Esophagus mucosa (tissue), 1 donor: ENCODE measurements at regions not wholly inside any gene's neighbourhood (a gene's known extent, or its start where the extent isn't known, plus 50 kb on each side); places are given as distances from the start of the nearest gene placed in this dataset.
"Not testable (repeated sequence)": the region's sequence is repeated elsewhere in the genome, so short reads cannot be mapped to it uniquely, and the experiment has no call there.

Source experiments
- ATAC-seq: fragments of 200-7000 bp; cut with Tn5 transposase; one replicate; pipeline ENCODE4 v1.9.1; 2020
- donor health status: DM: yes; HTN: yes; CAD: no.

DNA sequence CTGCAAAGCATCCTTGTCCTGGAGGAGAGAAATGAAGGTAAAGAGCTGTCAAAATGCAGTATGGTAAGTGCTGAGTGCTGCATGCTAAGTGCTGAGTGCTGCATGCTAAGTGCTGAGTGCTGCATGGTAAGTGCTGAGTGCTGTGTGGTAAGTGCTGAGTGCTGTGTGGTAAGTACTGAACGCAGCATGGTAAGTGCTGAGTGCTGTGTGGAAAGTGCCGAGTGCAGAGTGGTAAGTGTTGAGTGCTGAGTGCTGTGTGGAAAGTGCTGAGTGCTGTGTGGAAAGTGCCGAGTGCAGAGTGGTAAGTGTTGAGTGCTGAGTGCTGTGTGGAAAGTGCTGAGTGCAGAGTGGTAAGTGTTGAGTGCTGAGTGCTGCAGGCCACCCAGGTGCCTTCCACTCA, 322.7 kb upstream of the TNRC6C start:
- ATAC-seq: not testable (repeated sequence)

DNA sequence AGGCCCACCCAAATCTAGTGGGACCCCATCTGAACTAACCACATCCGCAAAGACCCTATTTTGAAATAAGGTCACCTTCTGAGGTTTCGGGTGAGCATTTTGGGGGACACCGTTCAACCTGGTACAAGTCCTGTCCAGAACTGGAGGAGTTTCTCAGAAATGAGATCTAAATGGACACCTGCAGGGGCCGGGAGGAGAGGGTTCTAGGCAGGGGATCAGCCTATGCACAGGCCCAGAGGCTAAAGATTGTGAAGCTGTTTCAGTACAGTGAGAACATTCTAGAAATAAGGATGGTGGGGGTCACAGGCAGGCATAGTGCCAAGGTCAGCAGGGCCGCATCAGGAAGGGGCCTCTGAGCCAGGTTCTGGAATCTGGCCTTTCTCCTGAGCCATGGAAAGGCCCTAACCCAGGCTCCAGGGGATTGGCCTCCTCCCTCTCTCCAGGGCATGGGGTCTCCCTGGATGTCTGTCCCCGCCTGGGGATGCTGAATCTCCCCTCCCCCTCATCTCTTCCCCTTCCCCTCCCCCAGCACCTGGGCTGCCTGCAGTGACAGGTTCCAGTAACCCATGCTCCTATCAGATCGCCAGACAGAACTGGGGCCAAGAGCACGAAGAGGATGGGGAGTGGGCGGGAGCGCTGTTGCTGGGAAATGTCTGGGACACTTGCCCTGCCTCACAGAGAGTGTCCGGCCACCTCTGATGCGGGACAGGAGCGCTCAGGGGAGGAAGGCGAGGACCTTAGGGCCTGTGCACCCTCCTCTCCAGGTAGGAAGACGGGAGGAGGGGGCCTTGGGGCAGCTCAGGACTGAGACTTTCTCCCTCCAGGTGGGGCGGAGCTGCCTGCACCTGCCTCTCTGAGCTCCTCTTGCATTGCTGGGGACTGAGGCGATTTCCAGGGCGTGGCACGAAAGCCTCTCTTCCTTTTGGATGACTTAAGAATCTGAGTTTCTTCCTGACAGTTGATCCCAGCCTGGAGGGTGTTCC, 321.4 kb upstream of the TNRC6C start:
- no peak for ATAC-seq

DNA sequence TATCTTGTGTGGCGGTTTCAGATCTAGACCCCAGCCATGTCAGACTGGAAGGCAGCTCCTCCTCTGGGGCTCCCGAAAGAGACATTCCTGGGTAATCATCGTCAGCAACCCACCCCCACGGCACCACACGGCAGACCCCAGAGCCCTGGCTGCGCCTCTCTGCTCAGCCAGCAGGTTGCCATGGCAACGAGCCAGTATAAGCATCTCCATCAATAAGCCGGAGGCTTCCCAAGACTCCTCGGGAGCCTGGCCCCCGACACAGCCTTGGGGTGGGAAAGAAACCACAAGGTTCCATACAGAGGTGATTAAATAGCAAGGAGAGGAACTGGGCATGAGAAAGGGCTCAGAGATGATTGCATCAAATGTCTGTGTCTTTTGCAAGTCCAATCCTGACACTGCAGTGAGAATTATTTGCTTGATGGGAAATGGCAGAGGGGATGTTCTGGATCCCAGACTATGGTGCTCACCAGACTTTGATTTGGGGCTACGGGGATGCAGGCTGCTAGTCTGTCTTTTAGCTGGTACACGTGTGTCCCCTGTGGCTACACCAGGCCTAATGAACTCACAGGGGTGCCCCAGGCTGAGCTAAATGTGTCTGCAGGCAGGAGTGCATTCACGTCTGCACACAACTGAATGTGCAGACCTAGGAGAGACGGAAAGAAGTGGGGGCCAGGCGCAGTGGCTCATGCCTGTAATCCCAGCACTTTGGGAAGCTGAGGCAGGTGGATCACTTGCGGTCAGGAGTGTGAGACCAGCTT, 320.5 kb upstream of the TNRC6C start:
- no peak for ATAC-seq

DNA sequence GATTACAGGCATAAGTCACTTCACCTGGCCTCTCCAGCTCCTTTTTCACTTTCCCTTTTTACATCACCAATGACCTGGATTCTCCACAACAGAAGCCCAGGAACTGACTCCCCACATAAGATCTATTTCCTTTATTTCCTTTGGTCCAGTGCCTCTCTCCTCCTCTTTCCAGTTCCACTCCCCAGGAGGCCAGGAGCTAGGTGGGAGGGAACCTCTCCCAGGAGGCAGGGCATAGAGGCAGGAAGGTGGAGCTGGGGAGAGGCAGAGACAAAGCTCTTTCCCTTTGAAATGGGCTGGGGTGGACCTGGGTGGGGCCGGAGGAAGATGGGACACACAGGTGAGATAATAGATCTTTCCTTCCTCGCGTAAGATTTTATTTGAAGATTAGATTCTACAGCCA, 318.3 kb upstream of the TNRC6C start:
- ATAC-seq: no peak

DNA sequence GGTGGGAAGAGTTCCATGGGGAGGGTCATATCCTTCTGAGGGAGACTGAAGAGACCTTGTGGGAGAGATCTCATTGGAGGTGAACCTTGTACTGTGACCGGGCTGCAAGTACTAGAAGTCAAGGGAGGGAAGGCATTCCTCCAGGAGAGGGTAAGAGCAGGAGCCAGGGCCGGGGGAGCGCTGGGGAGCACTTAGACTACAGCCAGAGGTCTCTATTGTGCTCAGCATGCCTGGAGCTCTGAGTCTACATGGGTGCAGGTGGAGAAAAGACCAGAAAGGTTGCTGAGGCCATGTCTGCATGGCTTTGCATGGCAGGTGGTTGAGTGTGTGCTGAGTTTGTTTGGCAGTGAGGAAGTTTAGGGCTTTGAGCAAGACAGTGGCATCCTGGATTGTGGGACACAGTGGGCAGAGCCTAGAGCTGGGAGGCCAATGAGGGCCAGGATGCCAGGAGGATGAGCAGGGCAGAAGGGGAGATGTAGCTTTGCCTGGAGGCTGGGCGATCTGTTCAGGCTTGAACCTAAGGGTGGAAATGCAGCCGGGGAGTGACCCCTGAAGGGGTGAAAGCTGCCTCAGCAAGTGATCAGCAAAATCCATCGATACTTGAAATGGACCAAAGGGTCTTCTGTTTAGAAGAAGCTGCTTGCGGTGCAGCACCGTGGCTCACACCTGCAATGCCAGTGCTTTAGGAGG, 317.4 kb upstream of the TNRC6C start:
- ATAC-seq: no peak

DNA sequence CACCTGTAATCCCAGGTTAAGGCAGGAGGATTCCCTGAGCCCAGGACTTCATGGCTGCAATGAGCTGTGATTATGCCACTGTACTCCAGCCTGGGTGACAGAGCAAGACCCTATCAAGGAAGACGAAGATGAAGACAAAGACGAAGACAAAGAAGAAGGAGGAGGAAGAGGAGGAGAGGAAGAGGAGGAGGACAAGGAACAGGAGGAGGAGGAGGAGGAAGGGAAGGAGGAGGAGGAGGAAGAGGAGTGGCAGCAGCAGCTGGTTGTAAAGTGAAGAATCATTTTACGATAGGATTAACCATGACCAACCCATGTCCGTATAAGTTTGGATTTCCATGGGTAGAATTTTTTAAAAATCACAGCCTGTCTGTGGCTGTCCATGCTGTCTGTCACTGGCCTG, 316.8 kb upstream of the TNRC6C start:
- no peak for ATAC-seq

DNA sequence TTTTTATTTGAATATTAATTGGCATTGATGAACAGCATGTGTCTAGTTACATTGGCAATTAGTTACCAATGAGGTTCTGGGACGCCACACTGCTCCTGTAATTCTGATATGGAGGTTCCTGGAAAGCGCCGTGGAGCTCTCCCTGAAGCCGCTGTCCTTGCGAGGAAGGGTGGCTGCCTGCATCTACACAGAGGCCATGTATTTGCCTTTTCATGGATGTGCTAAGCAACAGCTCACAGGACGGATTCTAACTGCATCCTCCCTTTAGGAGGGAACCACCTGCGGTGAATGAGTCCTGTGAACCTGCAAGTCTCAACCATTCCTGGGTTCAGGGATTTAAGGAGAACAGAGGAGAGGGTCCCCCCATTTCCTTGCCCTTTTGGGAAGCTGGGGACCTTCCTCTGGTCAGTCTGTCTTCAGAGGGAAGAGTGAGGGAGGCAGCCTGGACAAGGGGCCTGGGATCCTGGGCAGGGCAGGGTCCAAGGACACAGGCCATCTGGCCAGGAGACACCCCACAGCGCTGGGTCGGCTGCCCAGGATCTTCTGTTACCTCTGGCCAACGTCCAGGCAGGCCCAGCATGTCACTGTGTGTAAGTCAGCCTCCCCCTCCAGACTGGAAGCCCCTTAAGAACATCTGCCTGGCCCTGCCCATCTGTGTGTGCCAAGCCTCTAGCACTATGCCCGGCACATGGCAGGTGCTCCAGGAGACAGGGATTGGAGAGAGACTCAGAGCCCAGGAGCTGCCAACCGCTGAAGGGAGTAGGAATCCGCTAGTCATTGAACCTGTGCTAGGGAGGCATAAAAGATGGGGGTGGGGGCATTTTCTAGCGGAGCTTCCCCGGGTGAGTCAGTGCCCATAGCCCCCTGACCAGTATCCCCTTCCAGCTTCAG, 314.1 kb upstream of the TNRC6C start:
- ATAC-seq: no peak

DNA sequence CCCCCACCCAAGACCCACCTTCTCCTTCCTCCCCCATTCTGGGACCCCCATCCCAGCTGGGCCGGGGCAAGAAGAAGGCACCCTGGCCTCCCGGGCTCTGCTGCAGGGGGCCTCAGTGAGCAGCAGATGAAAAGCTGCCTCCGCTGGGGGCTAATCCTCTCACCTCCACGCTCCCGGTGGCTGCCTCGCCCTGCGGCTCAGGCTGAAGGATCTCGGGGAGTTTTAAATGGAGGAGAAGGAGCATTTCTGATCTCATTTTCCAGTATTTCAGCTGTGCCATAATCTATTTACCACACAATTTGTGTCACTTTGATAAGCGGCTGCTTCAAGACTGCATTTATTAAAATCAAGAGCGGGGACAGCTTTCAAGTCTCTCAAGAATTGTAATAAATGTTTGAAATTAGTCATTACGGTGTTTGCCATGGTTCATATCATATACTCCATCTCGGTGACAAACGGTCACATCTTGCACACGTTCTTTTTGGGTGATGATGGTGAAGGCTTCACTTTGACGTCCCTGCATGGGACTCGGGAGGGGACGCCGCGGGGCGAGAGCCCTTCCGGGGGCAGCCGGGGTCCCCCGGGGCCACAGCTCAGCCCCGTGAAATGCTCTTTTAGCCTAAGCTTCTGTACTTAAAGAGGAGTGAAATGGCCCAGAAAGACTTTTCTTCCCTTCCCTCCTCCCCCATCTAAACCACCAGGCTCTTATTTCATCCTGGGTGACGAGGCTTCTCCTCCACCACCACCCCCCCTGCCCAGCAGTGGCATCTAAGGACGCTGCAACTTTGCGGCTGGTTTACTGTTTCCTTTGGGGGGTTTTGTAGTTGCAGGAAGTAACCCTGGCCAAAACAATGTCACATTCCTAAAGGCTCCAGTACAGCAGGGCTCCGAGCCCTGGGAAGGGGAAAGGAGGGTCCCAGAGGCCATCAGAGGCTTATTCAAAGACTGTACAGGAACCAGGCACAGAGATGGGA, 313.1 kb upstream of the TNRC6C start:
- no peak for ATAC-seq

DNA sequence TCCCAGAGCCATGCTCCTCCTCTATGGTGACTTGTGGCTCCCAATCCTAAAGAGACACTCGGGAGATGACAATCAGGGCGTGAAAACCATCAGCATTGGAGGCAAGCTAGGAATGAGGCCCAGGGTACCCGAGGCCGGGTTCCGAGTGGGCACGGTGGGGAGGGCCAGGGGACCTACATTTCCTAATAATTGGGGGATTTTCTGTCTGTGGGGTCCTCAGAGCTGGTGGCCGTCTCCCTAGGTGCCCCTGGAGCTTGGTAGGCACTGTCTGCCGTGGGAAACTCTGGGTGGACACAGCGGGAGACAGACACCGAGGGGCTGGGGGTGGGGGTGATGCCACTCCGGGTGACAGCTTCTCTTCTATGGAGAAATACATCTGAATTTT, 312.5 kb upstream of the TNRC6C start:
- no peak for ATAC-seq

DNA sequence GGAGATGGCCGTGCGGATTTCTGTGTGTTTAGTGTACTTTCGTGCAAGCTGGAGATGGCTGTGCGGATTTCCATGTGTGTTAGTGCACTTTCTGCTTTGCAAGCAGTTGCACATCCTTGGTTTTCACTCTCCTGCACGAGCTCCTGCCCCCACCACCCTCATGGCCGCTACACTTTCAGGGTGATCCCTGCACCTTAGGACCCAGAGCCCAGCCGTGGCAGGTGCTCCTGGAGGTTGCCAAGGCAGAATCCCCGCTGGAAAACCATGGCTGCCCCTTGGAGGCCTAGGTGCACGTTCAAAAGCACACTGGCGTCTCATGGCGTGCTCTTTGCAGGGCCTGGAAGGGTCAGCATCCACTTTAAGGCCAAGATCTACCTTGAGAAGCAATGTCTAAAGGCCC, 311.0 kb upstream of the TNRC6C start:
- no peak for ATAC-seq

DNA sequence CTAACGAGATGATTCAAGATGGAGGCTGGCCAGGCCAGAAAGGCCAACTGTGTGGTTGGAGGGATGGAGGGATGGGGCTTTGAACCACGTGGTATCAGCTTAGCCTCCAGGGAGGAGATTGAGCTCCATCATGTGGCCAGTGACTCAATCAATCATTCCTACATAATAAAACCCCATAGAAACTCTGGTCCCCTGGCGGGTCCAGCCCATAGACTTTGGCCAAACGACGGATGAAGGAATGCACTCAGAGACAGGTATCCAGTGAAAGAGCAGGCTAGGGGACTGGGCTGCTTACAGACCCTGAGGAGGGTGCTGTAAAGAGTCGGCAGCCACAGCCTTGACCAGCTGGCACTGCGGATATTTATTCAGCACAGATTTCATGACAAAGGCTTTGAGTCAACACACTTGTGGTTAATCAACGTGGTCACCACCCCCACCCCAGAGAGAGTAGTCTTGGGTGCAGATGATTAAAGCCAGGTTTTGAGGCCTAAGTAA, 308.7 kb upstream of the TNRC6C start:
- no peak for ATAC-seq

DNA sequence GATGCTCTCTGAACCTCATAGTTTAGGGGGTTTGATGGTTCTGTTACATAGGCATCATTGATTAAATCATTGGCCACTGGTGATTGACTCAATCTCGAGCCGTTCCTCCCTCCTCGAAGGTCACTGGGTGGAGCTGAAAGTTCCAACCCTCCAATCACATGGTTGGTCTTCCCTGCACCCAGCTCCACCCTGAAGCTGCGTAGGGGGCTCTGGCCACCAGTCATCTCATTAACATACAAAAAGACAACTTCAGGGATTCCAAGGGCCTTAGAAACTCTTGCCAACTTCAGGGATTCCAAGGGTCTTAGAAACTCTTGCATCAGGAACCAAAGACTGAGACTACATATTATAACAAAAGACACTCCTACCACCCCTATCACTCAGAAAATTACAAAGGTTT, 306.5 kb upstream of the TNRC6C start:
- ATAC-seq: no peak

DNA sequence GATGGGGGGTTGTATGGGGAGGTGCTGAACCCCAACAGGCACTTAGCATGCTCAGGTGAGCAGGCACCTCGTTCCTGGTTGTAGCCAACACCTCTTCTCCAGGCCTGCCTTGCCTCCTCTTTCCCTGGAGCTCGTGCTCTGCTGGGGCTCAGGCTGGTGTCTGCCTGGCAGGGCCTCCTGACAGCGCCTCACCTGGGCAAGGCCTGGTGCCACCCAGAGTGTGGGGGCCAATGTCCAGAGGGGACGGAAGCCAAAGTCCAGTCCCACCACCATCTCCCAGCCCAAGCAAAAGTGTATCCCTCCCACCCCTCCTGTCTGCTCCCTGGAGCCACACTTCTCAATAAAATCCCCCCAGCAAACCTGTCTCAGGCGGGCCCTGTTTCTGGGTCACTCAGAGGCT, 304.2 kb upstream of the TNRC6C start:
- no peak for ATAC-seq

DNA sequence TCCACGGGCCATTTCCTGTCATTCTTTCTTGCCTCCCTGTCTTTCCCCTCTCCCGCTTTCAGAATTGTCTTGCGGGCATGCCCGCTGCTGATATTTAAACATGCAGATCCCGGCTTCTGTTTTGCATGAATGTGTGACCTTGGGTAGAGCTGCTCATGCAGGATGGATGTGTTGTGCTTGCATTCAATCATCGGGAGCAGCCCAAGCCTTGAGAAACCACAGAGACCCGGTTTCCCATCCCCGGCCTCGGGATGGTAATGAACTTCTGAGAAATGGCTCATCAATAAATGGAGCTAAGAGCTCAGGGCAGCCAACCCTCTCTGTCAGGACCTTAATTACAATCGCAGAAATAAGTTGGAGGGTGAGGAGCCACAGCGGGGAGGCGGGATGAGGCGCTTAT, 303.7 kb upstream of the TNRC6C start:
- ATAC-seq: no peak

DNA sequence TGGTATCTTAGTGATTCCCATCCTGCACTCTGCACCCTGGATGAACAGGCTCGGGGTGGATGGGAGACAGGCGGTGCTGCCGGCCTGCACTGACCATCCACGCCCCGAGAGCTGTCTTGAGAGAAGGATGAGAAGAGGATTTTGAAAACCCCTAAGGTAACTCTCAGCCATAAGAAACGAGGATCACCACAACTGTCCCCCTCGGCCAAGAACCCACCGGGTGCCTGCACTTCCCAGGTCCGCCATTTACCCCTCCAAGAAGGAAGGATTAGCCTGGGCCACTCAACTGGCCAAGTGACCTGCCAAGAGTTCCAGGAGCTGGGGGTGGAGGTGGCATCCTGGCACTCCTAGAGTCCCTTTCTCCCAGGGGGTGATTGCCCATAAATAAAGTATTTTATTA, 302.4 kb upstream of the TNRC6C start:
- ATAC-seq: no peak

DNA sequence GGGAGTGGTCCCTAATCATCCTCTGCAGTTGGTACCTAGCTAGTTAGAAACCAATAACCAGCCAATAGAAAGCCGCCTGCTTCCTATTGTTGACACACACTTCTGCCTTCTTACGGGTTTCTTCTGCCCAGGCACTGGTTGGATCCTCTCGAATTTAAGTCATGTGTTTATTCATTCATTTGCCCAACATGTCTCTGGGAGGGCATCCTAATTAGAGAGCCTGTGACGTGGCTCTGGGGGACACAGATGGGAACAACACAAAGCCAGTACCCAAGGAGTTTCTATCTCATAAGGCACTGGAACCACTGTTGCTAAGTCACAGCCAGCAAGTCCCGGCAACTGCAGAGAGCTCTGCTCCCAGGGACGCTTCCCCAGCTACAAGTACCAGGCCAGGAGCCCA, 300.7 kb upstream of the TNRC6C start:
- no peak for ATAC-seq

DNA sequence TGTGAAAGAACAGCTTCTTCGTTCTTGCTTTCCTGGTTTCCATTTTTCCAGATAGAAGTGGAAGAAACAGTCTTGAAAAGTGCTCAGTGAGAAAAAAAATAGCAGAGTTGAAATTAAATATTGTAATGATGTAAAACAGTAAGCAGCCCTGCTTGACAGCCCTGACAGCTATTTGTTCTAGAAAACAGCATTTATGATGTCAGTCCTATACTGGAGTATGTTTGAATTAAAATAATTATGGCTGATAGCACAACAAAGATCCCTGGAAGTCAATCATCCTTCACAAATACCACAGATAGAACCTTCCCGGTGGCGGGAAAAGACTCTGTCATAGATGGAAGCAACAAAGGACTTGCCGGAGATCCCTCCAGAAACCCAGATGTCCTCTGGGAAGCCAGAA, 298.0 kb upstream of the TNRC6C start:
- ATAC-seq: no peak

DNA sequence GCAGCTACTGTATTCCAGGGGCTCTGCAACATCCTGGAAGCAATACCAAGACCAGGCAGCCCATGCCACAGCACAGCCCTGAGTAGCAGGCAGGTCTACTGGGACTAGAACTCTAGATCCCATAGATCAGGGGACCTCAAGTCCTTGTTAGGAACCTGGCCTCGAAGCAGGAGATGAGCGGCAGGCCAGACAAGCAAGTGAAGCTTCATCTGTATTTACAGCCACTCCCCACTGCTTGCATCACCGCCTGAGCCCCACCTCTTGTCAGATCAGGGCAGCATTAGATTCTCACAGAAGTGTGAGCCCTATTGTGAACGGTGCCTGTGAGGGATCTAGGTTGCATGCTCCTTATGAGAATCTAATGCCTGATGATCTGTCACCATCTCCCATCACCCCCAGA, 295.7 kb upstream of the TNRC6C start:
- no peak for ATAC-seq

DNA sequence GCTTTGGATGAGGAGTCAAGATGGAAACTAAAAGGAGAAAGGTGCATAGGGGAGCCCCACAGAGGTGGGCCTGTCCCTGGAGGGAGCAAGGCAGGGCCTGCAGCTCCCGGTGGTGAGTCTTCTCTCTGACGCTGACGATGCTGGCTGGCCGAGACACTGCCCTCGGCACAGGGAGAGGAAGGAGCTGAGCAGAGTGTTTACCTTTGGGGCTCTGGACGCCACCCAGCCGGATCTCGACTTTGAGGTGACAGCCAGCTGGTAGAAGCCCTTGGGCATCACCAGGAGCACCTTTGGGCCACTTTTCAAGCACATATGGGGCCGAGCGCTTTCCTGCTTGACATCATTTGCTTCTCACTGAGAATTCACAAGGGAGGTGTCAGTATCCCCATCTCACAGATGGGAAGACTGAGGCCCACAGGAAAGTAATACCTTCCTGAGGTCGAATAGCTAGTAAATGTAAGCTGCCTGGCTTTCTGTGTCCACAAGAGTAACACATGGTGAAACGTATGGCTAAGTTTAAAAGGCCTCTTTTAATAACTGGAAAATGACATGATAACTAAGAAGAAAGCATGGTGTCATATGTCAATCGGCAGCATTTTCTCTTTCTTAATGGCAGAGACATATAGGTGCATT, 294.3 kb upstream of the TNRC6C start:
- ATAC-seq: no peak

DNA sequence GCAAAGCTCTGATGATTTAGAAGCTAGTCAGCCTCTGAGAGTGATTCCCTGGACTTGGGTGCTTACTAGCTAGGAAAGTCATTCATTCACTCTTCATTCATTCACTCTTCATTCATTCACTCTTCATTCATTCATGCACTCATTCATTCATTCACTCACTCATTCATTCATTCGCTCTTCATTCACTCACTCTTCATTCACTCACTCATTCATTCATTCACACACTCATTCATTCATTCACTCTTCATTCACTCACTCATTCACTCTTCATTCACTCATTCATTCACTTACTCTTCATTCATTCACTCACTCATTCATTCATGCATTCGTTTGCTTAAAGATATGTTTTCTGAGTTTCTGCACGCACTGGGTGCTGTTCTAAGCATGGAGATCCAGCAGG, 292.7 kb upstream of the TNRC6C start:
- ATAC-seq: no peak
